HL-60 (cell line): ENCODE measurements at regions not wholly inside any gene's neighbourhood (a gene's known extent, or its start where the extent isn't known, plus 50 kb on each side); places are given as distances from the start of the nearest gene placed in this dataset.

ENCODE experiments used
- GABPA ChIP-seq: IDR thresholded peaks from 2 replicates; pipeline ENCODE4 v1.6.1; 2012; ENCODE audit warnings: low read depth
- TF ChIP-seq, protein P1 (sequence below): IDR thresholded peaks from one replicate; pipeline ENCODE4 v1.5.1; 2011; ENCODE audit warnings: low read length, control low read depth, inconsistent platforms; ENCODE audit not compliant: insufficient read depth

DNA sequence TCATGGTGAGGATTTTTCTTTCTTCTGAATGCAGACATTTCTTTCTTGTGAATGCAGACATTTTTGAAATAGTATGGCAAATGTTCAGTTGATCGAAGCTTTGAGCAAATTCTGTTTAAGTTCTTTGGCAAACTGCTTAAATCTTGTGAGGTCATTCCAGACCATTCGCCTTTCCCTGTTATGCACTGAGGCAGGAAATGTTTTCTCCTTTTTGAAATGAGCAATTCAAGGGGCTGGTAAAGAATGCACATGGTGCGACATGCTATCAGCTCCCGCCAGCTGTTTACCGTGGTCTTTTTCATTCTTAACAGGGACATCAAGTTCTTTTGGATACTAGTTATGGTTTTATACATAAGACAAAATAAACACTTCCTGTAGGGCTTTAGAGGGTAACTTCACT is 112.0 kb upstream of the CCN2 start:
- no peak for TF ChIP-seq GABPA
- TF ChIP-seq, protein P1, sequence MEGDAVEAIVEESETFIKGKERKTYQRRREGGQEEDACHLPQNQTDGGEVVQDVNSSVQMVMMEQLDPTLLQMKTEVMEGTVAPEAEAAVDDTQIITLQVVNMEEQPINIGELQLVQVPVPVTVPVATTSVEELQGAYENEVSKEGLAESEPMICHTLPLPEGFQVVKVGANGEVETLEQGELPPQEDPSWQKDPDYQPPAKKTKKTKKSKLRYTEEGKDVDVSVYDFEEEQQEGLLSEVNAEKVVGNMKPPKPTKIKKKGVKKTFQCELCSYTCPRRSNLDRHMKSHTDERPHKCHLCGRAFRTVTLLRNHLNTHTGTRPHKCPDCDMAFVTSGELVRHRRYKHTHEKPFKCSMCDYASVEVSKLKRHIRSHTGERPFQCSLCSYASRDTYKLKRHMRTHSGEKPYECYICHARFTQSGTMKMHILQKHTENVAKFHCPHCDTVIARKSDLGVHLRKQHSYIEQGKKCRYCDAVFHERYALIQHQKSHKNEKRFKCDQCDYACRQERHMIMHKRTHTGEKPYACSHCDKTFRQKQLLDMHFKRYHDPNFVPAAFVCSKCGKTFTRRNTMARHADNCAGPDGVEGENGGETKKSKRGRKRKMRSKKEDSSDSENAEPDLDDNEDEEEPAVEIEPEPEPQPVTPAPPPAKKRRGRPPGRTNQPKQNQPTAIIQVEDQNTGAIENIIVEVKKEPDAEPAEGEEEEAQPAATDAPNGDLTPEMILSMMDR: no peak
